Lower lobe of right lung (tissue), 2 donors: ENCODE measurements at regions not wholly inside any gene's neighbourhood (a gene's known extent, or its start where the extent isn't known, plus 50 kb on each side); places are given as distances from the start of the nearest gene placed in this dataset.

Experiments used
- ATAC-seq, 2 donors: fragments of 200-7000 bp; cut with Tn5 transposase; one replicate each; pipeline ENCODE4 v1.9.1; 2020 to 2022; ENCODE audit warnings: mild to moderate bottlenecking in 2 of 2, moderate library complexity in 2 of 2
- DNase-seq: peaks from one replicate; pipeline ENCODE4 v3.0.0-alpha.2; 2020
- H3K27ac ChIP-seq: fragments of 200-600 bp; one replicate; pipeline ENCODE4 v1.8.0; 2022
- H3K27me3 ChIP-seq: fragments of 200-600 bp; one replicate; pipeline ENCODE4 v1.8.0; 2022; ENCODE audit warnings: low read depth
- H3K36me3 ChIP-seq: fragments of 200-600 bp; one replicate; pipeline ENCODE4 v1.8.0; 2022; ENCODE audit warnings: mild to moderate bottlenecking
- H3K4me1 ChIP-seq: fragments of 200-600 bp; one replicate; pipeline ENCODE4 v1.8.0; 2022
- H3K4me3 ChIP-seq: fragments of 200-600 bp; one replicate; pipeline ENCODE4 v1.8.0; 2022; ENCODE audit warnings: mild to moderate bottlenecking
- H3K9me3 ChIP-seq: fragments of 200-600 bp; one replicate; pipeline ENCODE4 v1.8.0; 2022
- CTCF ChIP-seq: fragments of 200-600 bp; IDR thresholded peaks from one replicate; pipeline ENCODE4 v1.8.0; 2022; ENCODE audit warnings: antibody characterized with exemption, mild to moderate bottlenecking
- intact Hi-C: fragments of 100-400 bp; cut with DNase I; formaldehyde crosslinking; loops from one replicate; pipeline ENCODE4 v1.11.0; 2022
- donor health status: DM: no; HTN: yes; CAD: no; lungs with severe emphysema.

DNA sequence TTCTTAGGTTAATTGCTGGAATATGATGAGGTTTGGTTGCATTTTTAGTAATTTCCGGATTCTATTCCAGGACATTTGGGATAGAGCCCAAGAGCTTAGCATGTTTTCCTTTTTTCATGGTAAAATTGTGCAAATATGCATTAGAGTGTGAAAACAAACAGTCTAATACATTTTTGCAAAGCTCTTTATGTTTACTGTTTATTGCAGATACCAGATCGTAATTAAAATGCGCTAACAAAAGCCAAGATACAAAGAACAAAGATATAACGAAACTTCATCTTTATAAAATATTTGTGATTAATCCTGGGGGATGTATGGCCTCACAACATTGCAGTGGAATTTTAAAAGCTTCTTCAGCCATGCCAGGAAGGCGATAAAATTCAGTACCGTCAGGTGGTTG lies 94.5 kb upstream of the TBC1D5 start:
- H3K9me3 ChIP-seq = no peaks in the 10 kb centered on the region
- H3K4me1 ChIP-seq = peaks cover 4% of the 10 kb centered on the region
- DNase-seq (no peak), ATAC-seq (no peak)
- H3K27ac ChIP-seq = no peak overlapping the region
- TF ChIP-seq CTCF = no peak
- H3K4me3 ChIP-seq = no peak overlapping the region
- no peaks in the 10 kb centered on the region for H3K27me3 ChIP-seq
- H3K36me3 ChIP-seq = no peaks in the 10 kb centered on the region
- intact Hi-C loops = loop anchor here (10.0 kb wide), 1 partner anchor 412 kb away; no protein-coding TSS in a partner anchor

DNA sequence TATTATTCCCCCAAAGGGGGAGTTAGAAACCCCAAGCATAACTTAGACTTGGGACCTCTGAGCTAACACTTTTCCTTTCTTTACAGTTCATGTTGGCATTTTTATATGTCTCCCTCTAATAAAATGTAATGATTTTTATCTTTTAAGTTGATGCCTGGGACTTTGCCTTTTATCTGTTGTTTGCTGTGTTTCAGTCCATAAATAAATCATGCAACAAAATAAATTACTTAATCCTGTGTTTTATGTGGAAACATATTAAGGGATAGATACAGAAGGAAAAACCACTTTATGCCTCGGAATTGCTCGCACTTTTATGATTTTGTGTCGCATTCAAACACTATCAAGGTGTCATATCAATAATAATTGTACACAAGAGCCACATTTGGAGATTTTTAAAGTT lies 93.7 kb upstream of the TBC1D5 start:
- Histone ChIP-seq H3K27ac (no peak overlapping the region), H3K9me3 (no peaks in the 10 kb centered on the region), H3K4me3 (no peak overlapping the region), H3K36me3 (no peaks in the 10 kb centered on the region), H3K4me1 (peaks cover 3% of the 10 kb centered on the region), H3K27me3 (no peaks in the 10 kb centered on the region)
- ATAC-seq (no peak), DNase-seq (no peak)
- intact Hi-C loops = loop anchor here (10.0 kb wide), 1 partner anchor 411 kb away; no protein-coding TSS in a partner anchor
- TF ChIP-seq CTCF = no peak

GRCh38 chr3:17833786-17834559 lies 91.5 kb upstream of the TBC1D5 start:
- Histone ChIP-seq H3K4me1 (no peaks in the 10 kb centered on the region), H3K27ac (no peak overlapping the region), H3K9me3 (no peaks in the 10 kb centered on the region), H3K27me3 (no peaks in the 10 kb centered on the region), H3K36me3 (no peaks in the 10 kb centered on the region), H3K4me3 (no peak overlapping the region)
- intact Hi-C loops = loop anchor here (10.0 kb wide), 1 partner anchor 409 kb away; no protein-coding TSS in a partner anchor
- TF ChIP-seq CTCF = no peak
- ATAC-seq (no peak), DNase-seq (no peak)

DNA sequence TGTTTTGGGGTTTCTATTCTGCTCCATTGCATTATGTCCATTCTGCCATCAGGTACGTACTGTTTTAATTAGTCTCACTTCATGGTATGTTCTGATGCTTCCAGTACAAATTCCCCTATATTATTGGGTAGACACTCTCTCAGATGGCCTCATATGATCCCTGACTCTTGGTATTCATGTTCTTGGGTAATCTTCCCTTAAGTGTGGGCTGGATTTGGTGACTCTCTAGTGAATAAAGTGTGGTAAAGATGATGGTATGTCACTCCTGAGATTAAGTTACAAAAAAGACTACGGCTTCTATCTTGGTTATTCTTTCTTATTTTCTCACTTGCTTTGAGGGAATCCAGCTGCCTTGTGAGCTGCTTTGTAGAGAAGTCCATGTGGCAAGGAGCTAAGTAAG lies 89.6 kb upstream of the TBC1D5 start:
- no peak for DNase-seq
- intact Hi-C loops = loop anchor here (10.0 kb wide), 1 partner anchor 407 kb away; no protein-coding TSS in a partner anchor
- no peaks in the 10 kb centered on the region for H3K4me1 ChIP-seq
- no peak for ATAC-seq
- H3K27ac ChIP-seq = no peak overlapping the region
- no peaks in the 10 kb centered on the region for H3K9me3 ChIP-seq
- H3K4me3 ChIP-seq = no peak overlapping the region
- no peaks in the 10 kb centered on the region for H3K27me3 ChIP-seq
- H3K36me3 ChIP-seq = no peaks in the 10 kb centered on the region
- no peak for TF ChIP-seq CTCF

- intact Hi-C loops = loop anchor here (10.0 kb wide), 1 partner anchor 407 kb away; no protein-coding TSS in a partner anchor
- DNase-seq = no peak
- H3K27me3 ChIP-seq = no peaks in the 10 kb centered on the region
These were observed 88.9 kb upstream of the TBC1D5 start for GRCh38 chr3:17831366-17831765.

More at GRCh38 chr3:17831366-17831765, 88.9 kb upstream of the TBC1D5 start:
- H3K27ac ChIP-seq = no peak overlapping the region
- no peak overlapping the region for H3K4me3 ChIP-seq
- no peaks in the 10 kb centered on the region for H3K9me3 ChIP-seq
- no peak for ATAC-seq
- no peaks in the 10 kb centered on the region for H3K4me1 ChIP-seq
- no peaks in the 10 kb centered on the region for H3K36me3 ChIP-seq
- TF ChIP-seq CTCF = no peak
